Mesendoderm (in vitro differentiated cells): ENCODE measurements at regions not wholly inside any gene's neighbourhood (a gene's known extent, or its start where the extent isn't known, plus 50 kb on each side); places are given as distances from the start of the nearest gene placed in this dataset.

Experiments
- DNase-seq: peaks from one replicate; pipeline ENCODE4 v3.0.0; 2013
- H2AK5ac ChIP-seq: 2 replicates; pipeline ENCODE4 v1.6.1; 2013; ENCODE audit warnings: low read length, inconsistent platforms
- H2BK120ac ChIP-seq: 2 replicates; pipeline ENCODE4 v1.6.1; 2013; ENCODE audit warnings: low read depth, mild to moderate bottlenecking, low read length, moderate library complexity, mixed read lengths
- H2BK15ac ChIP-seq: replicated peaks from 2 replicates; pipeline ENCODE4 v1.6.1; 2013; ENCODE audit warnings: low read depth, mild to moderate bottlenecking, moderate library complexity
- H2BK5ac ChIP-seq: 2 replicates; pipeline ENCODE4 v1.6.1; 2013; ENCODE audit warnings: low read length, inconsistent platforms
- H3K18ac ChIP-seq: 2 replicates; pipeline ENCODE4 v1.6.1; 2013; ENCODE audit warnings: mild to moderate bottlenecking, low read length, mixed read lengths
- H3K23ac ChIP-seq: one replicate; pipeline ENCODE4 v1.6.1; 2013; ENCODE audit warnings: low read length
- H3K27ac ChIP-seq: 2 replicates; pipeline ENCODE4 v1.5.1; 2013; ENCODE audit warnings: low read depth, mild to moderate bottlenecking, inconsistent platforms, low read length, moderate library complexity
- H3K27me3 ChIP-seq: 2 replicates; pipeline ENCODE4 v1.6.1; 2013; ENCODE audit warnings: low read length, control low read depth, mild to moderate bottlenecking, inconsistent platforms; ENCODE audit not compliant: insufficient read depth, poor library complexity
- H3K36me3 ChIP-seq: 2 replicates; pipeline ENCODE4 v1.6.1; 2013; ENCODE audit warnings: low read length, inconsistent platforms; ENCODE audit not compliant: control insufficient read depth, insufficient read depth
- H3K4ac ChIP-seq: one replicate; pipeline ENCODE4 v1.6.1; 2013; ENCODE audit warnings: low read depth, mild to moderate bottlenecking, low read length, moderate library complexity
- H3K4me1 ChIP-seq: 2 replicates; pipeline ENCODE4 v1.6.1; 2013; ENCODE audit warnings: low read depth, low read length, inconsistent platforms; ENCODE audit not compliant: control insufficient read depth
- H3K4me2 ChIP-seq: 2 replicates; pipeline ENCODE4 v1.6.1; 2013; ENCODE audit warnings: low read length
- H3K4me3 ChIP-seq: 2 replicates; pipeline ENCODE4 v1.5.1; 2013; ENCODE audit warnings: mild to moderate bottlenecking, low read length
- H3K56ac ChIP-seq: one replicate; pipeline ENCODE4 v1.6.1; 2013; ENCODE audit warnings: low read length
- H3K79me1 ChIP-seq: 2 replicates; pipeline ENCODE4 v1.6.1; 2013; ENCODE audit warnings: low read length, inconsistent platforms
- H3K79me2 ChIP-seq: 2 replicates; pipeline ENCODE4 v1.6.1; 2013; ENCODE audit warnings: mild to moderate bottlenecking, low read length; ENCODE audit not compliant: control insufficient read depth, insufficient read depth
- H3K9ac ChIP-seq: 2 replicates; pipeline ENCODE4 v1.6.1; 2013; ENCODE audit warnings: low read length, inconsistent platforms
- H4K5ac ChIP-seq: one replicate; pipeline ENCODE4 v1.6.1; 2013; ENCODE audit warnings: low read length
- H4K8ac ChIP-seq: one replicate; pipeline ENCODE4 v1.6.1; 2013; ENCODE audit warnings: low read depth, mild to moderate bottlenecking, control low read depth, low read length, moderate library complexity
- WGBS: extraction: QIAGEN DNeasy Blood & Tissue Kit; methylation state at CpG from one replicate; pipeline ENCODE4 v1.1.7; 2013; ENCODE audit warnings: low lambda C conversion rate, missing lambda C conversion rate; ENCODE audit not compliant: insufficient coverage; ENCODE audit errors: extremely low coverage; 5-methylcytosine and 5-hydroxymethylcytosine counted together

GRCh38 chr11:11057472-11057854 is 199.6 kb upstream of the ZBED5 start:
- no peak overlapping the region for H3K4me3 ChIP-seq

GRCh38 chr11:11056749-11057471 is 199.1 kb upstream of the ZBED5 start:
- no peak overlapping the region for H2BK15ac ChIP-seq
- H3K9ac ChIP-seq = no peak overlapping the region
- H3K23ac ChIP-seq = no peak overlapping the region
- H2AK5ac ChIP-seq = no peak overlapping the region
- H3K79me1 ChIP-seq = no peaks in the 10 kb centered on the region
- no CpG with 5 or more reads among the region's 2 CpGs for WGBS
- no peak overlapping the region for H3K4ac ChIP-seq
- no peaks in the 10 kb centered on the region for H3K27me3 ChIP-seq
- H3K27ac ChIP-seq = no peak overlapping the region
- H4K8ac ChIP-seq = no peak overlapping the region
- no peak overlapping the region for H3K4me3 ChIP-seq
- no peak for DNase-seq
- H2BK120ac ChIP-seq = no peak overlapping the region
- H4K5ac ChIP-seq = no peak overlapping the region
- no peak overlapping the region for H2BK5ac ChIP-seq
- no peaks in the 10 kb centered on the region for H3K4me1 ChIP-seq
- H3K56ac ChIP-seq = no peak overlapping the region
- no peaks in the 10 kb centered on the region for H3K36me3 ChIP-seq
- no peak overlapping the region for H3K18ac ChIP-seq
- no peaks in the 10 kb centered on the region for H3K79me2 ChIP-seq
- no peak overlapping the region for H3K4me2 ChIP-seq

More at GRCh38 chr11:11057472-11057854, 199.6 kb upstream of the ZBED5 start:
- Histone ChIP-seq H3K4me1 (no peaks in the 10 kb centered on the region), H4K8ac (no peak overlapping the region), H3K9ac (no peak overlapping the region), H4K5ac (no peak overlapping the region), H3K79me2 (no peaks in the 10 kb centered on the region), H3K27me3 (no peaks in the 10 kb centered on the region), H2BK5ac (no peak overlapping the region), H3K18ac (no peak overlapping the region), H3K27ac (no peak overlapping the region), H2BK120ac (no peak overlapping the region), H2AK5ac (no peak overlapping the region), H3K79me1 (no peaks in the 10 kb centered on the region), H3K36me3 (no peaks in the 10 kb centered on the region), H3K23ac (no peak overlapping the region), H3K56ac (no peak overlapping the region), H3K4ac (no peak overlapping the region), H3K4me2 (no peak overlapping the region), H2BK15ac (no peak overlapping the region)
- WGBS = no CpG with 5 or more reads among the region's 2 CpGs
- DNase-seq = no peak

DNA sequence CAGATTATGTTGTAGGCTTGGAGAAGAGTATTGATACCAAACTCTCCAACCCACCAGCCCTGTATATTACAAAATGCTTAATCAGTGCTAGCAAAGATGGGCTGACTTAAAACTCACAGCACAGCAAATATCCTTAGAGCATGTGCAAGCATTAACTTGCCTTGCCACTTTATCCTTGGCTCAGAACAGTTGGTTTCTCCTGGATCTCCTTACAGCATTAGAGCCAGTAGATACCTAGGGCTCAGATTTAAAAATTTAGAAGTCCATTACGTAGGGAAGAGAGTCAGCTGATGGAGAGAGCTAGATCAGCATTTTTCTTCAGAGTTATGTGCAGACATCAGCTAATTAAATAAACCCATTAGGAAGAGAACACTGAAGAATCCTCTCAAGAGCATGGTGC is 198.5 kb upstream of the ZBED5 start:
- H4K8ac ChIP-seq = no peak overlapping the region
- no peak overlapping the region for H3K4me3 ChIP-seq
- H3K9ac ChIP-seq = no peak overlapping the region
- no peaks in the 10 kb centered on the region for H3K4me1 ChIP-seq
- H2BK5ac ChIP-seq = no peak overlapping the region
- no peak overlapping the region for H2BK15ac ChIP-seq
- H3K4me2 ChIP-seq = no peak overlapping the region
- no peak for DNase-seq
- H3K18ac ChIP-seq = no peak overlapping the region
- no peak overlapping the region for H3K4ac ChIP-seq
- no peak overlapping the region for H2AK5ac ChIP-seq
- WGBS = no CpG with 5 or more reads among the region's 1 CpG
- H3K79me1 ChIP-seq = no peaks in the 10 kb centered on the region
- no peak overlapping the region for H3K27ac ChIP-seq
- no peak overlapping the region for H3K23ac ChIP-seq
- no peak overlapping the region for H2BK120ac ChIP-seq
- H3K79me2 ChIP-seq = no peaks in the 10 kb centered on the region
- no peaks in the 10 kb centered on the region for H3K36me3 ChIP-seq
- H3K56ac ChIP-seq = no peak overlapping the region
- H3K27me3 ChIP-seq = no peaks in the 10 kb centered on the region
- H4K5ac ChIP-seq = no peak overlapping the region

GRCh38 chr11:11047851-11048610 is 190.2 kb upstream of the ZBED5 start:
- no peaks in the 10 kb centered on the region for H3K79me1 ChIP-seq
- no peaks in the 10 kb centered on the region for H3K27me3 ChIP-seq
- no peak overlapping the region for H3K4me3 ChIP-seq
- H3K56ac ChIP-seq = no peak overlapping the region
- WGBS = no CpG with 5 or more reads among the region's 2 CpGs
- H3K27ac ChIP-seq = no peak overlapping the region
- H3K79me2 ChIP-seq = no peaks in the 10 kb centered on the region
- H3K36me3 ChIP-seq = no peaks in the 10 kb centered on the region
- H3K18ac ChIP-seq = no peak overlapping the region
- no peak overlapping the region for H2BK5ac ChIP-seq
- H3K23ac ChIP-seq = no peak overlapping the region
- H3K4me2 ChIP-seq = no peak overlapping the region
- H3K4me1 ChIP-seq = no peaks in the 10 kb centered on the region
- DNase-seq = no peak
- H3K4ac ChIP-seq = no peak overlapping the region
- H4K8ac ChIP-seq = no peak overlapping the region
- H3K9ac ChIP-seq = no peak overlapping the region
- H2AK5ac ChIP-seq = no peak overlapping the region
- H4K5ac ChIP-seq = no peak overlapping the region
- no peak overlapping the region for H2BK15ac ChIP-seq
- H2BK120ac ChIP-seq = no peak overlapping the region

DNA sequence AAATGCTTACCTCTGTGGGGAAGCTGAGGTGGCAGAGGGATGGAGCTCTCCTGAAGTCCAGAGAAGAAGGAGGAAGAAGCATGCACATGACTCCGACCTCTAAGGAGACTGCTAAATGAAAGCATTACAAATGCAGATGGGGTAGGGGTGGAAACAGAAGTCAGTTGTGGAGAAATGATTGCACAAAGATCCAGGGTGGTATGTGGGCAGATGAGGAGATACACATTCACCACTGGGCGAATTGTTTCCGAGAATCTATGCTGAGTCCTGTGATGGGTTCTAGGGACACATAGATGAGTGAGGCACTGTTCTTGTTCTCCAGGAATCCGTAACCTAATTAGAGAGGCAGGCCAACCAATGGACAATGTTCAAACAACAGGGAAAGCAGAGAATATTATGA is 188.9 kb upstream of the ZBED5 start:
- Histone ChIP-seq H3K9ac (no peak overlapping the region), H3K27me3 (no peaks in the 10 kb centered on the region), H3K27ac (no peak overlapping the region), H2BK15ac (no peak overlapping the region), H3K36me3 (no peaks in the 10 kb centered on the region), H3K79me2 (no peaks in the 10 kb centered on the region), H3K4me1 (no peaks in the 10 kb centered on the region), H2AK5ac (no peak overlapping the region), H3K18ac (no peak overlapping the region), H2BK5ac (no peak overlapping the region), H3K4ac (no peak overlapping the region), H3K23ac (no peak overlapping the region), H4K5ac (no peak overlapping the region), H2BK120ac (no peak overlapping the region), H3K79me1 (no peaks in the 10 kb centered on the region), H3K4me3 (no peak overlapping the region), H3K4me2 (no peak overlapping the region), H3K56ac (no peak overlapping the region), H4K8ac (no peak overlapping the region)
- DNase-seq = no peak
- WGBS = no CpG with 5 or more reads among the region's 4 CpGs
